ENCODE measurements at regions not wholly inside any gene's neighbourhood (a gene's known extent, or its start where the extent isn't known, plus 50 kb on each side); places are given as distances from the start of the nearest gene placed in this dataset.

DNA sequence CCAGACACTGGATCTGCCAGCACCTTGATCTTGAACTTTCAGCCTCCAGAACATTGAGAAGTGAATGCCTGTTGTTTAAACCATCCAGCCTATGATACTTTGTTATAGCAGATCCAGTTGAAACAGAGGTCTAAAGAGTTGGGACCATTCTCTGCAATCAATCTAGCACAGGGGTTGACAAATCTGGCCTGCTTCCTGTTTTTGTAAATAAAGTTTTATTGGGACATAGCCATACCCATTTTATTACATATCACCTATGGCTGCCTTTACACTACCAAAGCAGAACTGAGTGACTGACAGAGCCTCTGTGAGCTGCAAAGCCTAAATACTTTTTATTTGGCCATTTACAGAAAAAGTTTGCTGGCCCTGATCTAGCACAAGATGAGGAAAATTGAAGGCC is 62.0 kb downstream of the BARX1 start:
- Histone ChIP-seq H3K4me2 (ENCODE audit: insufficient read depth, low read length) (no peak overlapping the region), H3K27ac (ENCODE audit: extremely low read depth, low read depth, low read length) (no peak overlapping the region), H3K9me3 (replicated peaks; ENCODE audit: control insufficient read depth, insufficient read depth, low read depth, low read length) (no peaks in the 10 kb centered on the region; the same call in 1 of the 2 replicates), H3K79me2 (ENCODE audit: control insufficient read depth, insufficient read depth, low read length) (no peaks in the 10 kb centered on the region), H3K9ac (ENCODE audit: insufficient read depth in 1 of 2, low read depth in 2 of 2, low read length in 2 of 2) (no peak overlapping the region), H3K4me3 (no peak overlapping the region), H2AFZ (ENCODE audit: low read depth, low read length) (no peak overlapping the region), H3K9me1 (ENCODE audit: control insufficient read depth, insufficient read depth, low read length) (no peaks in the 10 kb centered on the region), H3K36me3 (ENCODE audit: control insufficient read depth, insufficient read depth, low read length) (no peaks in the 10 kb centered on the region), H3K27me3 (ENCODE audit: control insufficient read depth in 2 of 2, insufficient read depth in 2 of 2, low read length in 2 of 2) (peaks cover 0 to 4% of the 10 kb centered on the region in 2 experiments; a peak in 1 of 5 replicates), H4K20me1 (replicated peaks; ENCODE audit: control insufficient read depth, insufficient read depth, low read length) (no peaks in the 10 kb centered on the region), H3K4me1 (replicated peaks in 1 of 2; ENCODE audit: control insufficient read depth in 2 of 2, insufficient read depth in 2 of 2, low read length in 2 of 2) (no peaks in the 10 kb centered on the region)
- DNase-seq (ENCODE audit: extremely low read depth in 1 of 4, low spot score in 3 of 4), result no peak
- ChIA-PET POLR2A (interaction anchor here (0.7 kb wide), 1 partner anchor 209 kb away, joined by 3 read pairs; no protein-coding TSS in a partner anchor), CTCF (ENCODE audit: low intra/inter-chr PET ratio) (no interaction called here)
- no peak for FAIRE-seq
- in situ Hi-C loops (cut with MboI) (no loop called here), intact Hi-C loops (cut with micrococcal nuclease) (no loop called here)
- no peak for ATAC-seq
- TF ChIP-seq, protein P1, sequence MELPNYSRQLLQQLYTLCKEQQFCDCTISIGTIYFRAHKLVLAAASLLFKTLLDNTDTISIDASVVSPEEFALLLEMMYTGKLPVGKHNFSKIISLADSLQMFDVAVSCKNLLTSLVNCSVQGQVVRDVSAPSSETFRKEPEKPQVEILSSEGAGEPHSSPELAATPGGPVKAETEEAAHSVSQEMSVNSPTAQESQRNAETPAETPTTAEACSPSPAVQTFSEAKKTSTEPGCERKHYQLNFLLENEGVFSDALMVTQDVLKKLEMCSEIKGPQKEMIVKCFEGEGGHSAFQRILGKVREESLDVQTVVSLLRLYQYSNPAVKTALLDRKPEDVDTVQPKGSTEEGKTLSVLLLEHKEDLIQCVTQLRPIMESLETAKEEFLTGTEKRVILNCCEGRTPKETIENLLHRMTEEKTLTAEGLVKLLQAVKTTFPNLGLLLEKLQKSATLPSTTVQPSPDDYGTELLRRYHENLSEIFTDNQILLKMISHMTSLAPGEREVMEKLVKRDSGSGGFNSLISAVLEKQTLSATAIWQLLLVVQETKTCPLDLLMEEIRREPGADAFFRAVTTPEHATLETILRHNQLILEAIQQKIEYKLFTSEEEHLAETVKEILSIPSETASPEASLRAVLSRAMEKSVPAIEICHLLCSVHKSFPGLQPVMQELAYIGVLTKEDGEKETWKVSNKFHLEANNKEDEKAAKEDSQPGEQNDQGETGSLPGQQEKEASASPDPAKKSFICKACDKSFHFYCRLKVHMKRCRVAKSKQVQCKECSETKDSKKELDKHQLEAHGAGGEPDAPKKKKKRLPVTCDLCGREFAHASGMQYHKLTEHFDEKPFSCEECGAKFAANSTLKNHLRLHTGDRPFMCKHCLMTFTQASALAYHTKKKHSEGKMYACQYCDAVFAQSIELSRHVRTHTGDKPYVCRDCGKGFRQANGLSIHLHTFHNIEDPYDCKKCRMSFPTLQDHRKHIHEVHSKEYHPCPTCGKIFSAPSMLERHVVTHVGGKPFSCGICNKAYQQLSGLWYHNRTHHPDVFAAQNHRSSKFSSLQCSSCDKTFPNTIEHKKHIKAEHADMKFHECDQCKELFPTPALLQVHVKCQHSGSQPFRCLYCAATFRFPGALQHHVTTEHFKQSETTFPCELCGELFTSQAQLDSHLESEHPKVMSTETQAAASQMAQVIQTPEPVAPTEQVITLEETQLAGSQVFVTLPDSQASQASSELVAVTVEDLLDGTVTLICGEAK (IDR thresholded peaks at IDR 0.05), result peak; percentile 79
- TF ChIP-seq, protein P1 (CRISPR knock-in tag; IDR thresholded peaks at IDR 0.05), result no peak
- TF ChIP-seq, protein P2, sequence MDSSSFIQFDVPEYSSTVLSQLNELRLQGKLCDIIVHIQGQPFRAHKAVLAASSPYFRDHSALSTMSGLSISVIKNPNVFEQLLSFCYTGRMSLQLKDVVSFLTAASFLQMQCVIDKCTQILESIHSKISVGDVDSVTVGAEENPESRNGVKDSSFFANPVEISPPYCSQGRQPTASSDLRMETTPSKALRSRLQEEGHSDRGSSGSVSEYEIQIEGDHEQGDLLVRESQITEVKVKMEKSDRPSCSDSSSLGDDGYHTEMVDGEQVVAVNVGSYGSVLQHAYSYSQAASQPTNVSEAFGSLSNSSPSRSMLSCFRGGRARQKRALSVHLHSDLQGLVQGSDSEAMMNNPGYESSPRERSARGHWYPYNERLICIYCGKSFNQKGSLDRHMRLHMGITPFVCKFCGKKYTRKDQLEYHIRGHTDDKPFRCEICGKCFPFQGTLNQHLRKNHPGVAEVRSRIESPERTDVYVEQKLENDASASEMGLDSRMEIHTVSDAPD (CRISPR knock-in tag; IDR thresholded peaks at IDR 0.05), result no peak
- BruUV-seq (replicated peaks), result no TSS peak
